IMR-90 (cell line): ENCODE measurements at regions not wholly inside any gene's neighbourhood (a gene's known extent, or its start where the extent isn't known, plus 50 kb on each side); places are given as distances from the start of the nearest gene placed in this dataset.

ENCODE experiments used
- ATAC-seq: fragments of 200-7000 bp; cut with Tn5 transposase; 2 replicates; pipeline ENCODE4 v1.9.1; 2020; ENCODE audit warnings: low read depth, mild to moderate bottlenecking, moderate library complexity
- BruUV-seq: library from RNA; stranded (reverse); fragments of 400-500 nt; replicated peaks from 2 replicates; lab custom pipeline; 2021; lab: Mats Ljungman, UMichigan
- CTCF ChIA-PET: fragments of 300-600 bp; formaldehyde crosslinking; extraction: SDS; loops from one replicate; lab custom pipeline; 2021; ENCODE audit warnings: antibody characterized with exemption; lab: Yijun Ruan, JAX
- POLR2A ChIA-PET: fragments of 300-600 bp; sonication (Branson Sonifier 250); formaldehyde crosslinking; loops from one replicate; lab custom pipeline; 2022; ENCODE audit warnings: antibody characterized with exemption; ENCODE audit not compliant: unreplicated experiment; lab: Charles Lee
- DNase-seq: peaks from one replicate; pipeline ENCODE4 v3.0.0; 2013
- H2AFZ ChIP-seq: replicated peaks from 2 replicates; pipeline ENCODE3; 2013; ENCODE audit warnings: low read length, mild to moderate bottlenecking; ENCODE audit not compliant: poor library complexity
- H2AK5ac ChIP-seq: 2 replicates; pipeline ENCODE4 v1.6.1; 2013; ENCODE audit warnings: low read depth, low read length, inconsistent platforms
- H2AK9ac ChIP-seq: replicated peaks from 2 replicates; pipeline ENCODE3; 2013; ENCODE audit warnings: mild to moderate bottlenecking, low read depth, low read length, moderate library complexity; ENCODE audit not compliant: poor library complexity
- H2BK120ac ChIP-seq: 2 replicates; pipeline ENCODE4 v1.6.1; 2013; ENCODE audit warnings: low read depth, low read length, inconsistent platforms
- H2BK15ac ChIP-seq: 3 replicates; pipeline ENCODE4 v1.6.1; 2013; ENCODE audit warnings: low read depth, low read length, inconsistent platforms
- H2BK20ac ChIP-seq: 2 replicates; pipeline ENCODE4 v1.6.1; 2013; ENCODE audit warnings: low read depth, mild to moderate bottlenecking, inconsistent platforms, low read length, moderate library complexity
- H2BK5ac ChIP-seq: 2 replicates; pipeline ENCODE4 v1.6.1; 2013; ENCODE audit warnings: mild to moderate bottlenecking, low read depth, low read length, inconsistent platforms; ENCODE audit not compliant: poor library complexity, severe bottlenecking
- H3K14ac ChIP-seq: replicated peaks from 2 replicates; pipeline ENCODE4 v1.6.1; 2013; ENCODE audit warnings: low read depth, low read length, inconsistent platforms
- H3K18ac ChIP-seq: 2 replicates; pipeline ENCODE4 v1.6.1; 2013; ENCODE audit warnings: low read depth, low read length, control low read depth
- H3K23ac ChIP-seq: 2 replicates; pipeline ENCODE4 v1.6.1; 2013; ENCODE audit warnings: low read depth, low read length, inconsistent platforms
- H3K27ac ChIP-seq: 2 replicates; pipeline ENCODE4 v1.5.1; 2013; ENCODE audit warnings: mild to moderate bottlenecking, control low read depth, low read length; ENCODE audit not compliant: insufficient read depth
- H3K27me3 ChIP-seq: 2 replicates; pipeline ENCODE4 v1.6.1; 2013; ENCODE audit warnings: low read length; ENCODE audit not compliant: control insufficient read depth, insufficient read depth
- H3K36me3 ChIP-seq: 2 replicates; pipeline ENCODE4 v1.6.1; 2013; ENCODE audit warnings: low read length, mixed read lengths; ENCODE audit not compliant: control insufficient read depth, insufficient read depth
- H3K4ac ChIP-seq: 2 replicates; pipeline ENCODE4 v1.6.1; 2013; ENCODE audit warnings: low read depth, low read length, inconsistent platforms
- H3K4me1 ChIP-seq: 2 replicates; pipeline ENCODE4 v1.6.1; 2013; ENCODE audit warnings: low read length, mixed read lengths; ENCODE audit not compliant: control insufficient read depth, insufficient read depth
- H3K4me2 ChIP-seq: 2 replicates; pipeline ENCODE4 v1.6.1; 2013; ENCODE audit warnings: low read depth, mild to moderate bottlenecking, control low read depth, low read length, moderate library complexity
- H3K4me3 ChIP-seq: 2 replicates; pipeline ENCODE4 v1.5.1; 2013; ENCODE audit warnings: low read depth, mild to moderate bottlenecking, control low read depth, low read length, moderate library complexity; ENCODE audit not compliant: insufficient read depth
- H3K56ac ChIP-seq: 2 replicates; pipeline ENCODE4 v1.6.1; 2013; ENCODE audit warnings: low read length, inconsistent platforms; ENCODE audit not compliant: insufficient read depth; ENCODE audit errors: extremely low read depth
- H3K79me1 ChIP-seq, 2 experiments: 2 replicates each; pipeline ENCODE4 v1.6.1; 2013; ENCODE audit warnings: low read length in 2 of 2, inconsistent platforms in 1 of 2, low read depth in 1 of 2
- H3K9ac ChIP-seq: 2 replicates; pipeline ENCODE4 v1.6.1; 2013; ENCODE audit warnings: low read depth, low read length, control low read depth
- H3K9me1 ChIP-seq: 2 replicates; pipeline ENCODE4 v1.6.1; 2013; ENCODE audit warnings: low read length, inconsistent platforms; ENCODE audit not compliant: insufficient read depth
- H3K9me3 ChIP-seq: 2 replicates; pipeline ENCODE4 v1.6.1; 2013; ENCODE audit warnings: low read length; ENCODE audit not compliant: control insufficient read depth, insufficient read depth
- H4K20me1 ChIP-seq: 2 replicates; pipeline ENCODE4 v1.6.1; 2013; ENCODE audit warnings: low read length, inconsistent platforms; ENCODE audit not compliant: insufficient read depth
- H4K5ac ChIP-seq: 2 replicates; pipeline ENCODE4 v1.6.1; 2013; ENCODE audit warnings: mild to moderate bottlenecking, low read depth, low read length, control low read depth
- H4K8ac ChIP-seq, 2 experiments: 2 replicates each; pipeline ENCODE4 v1.6.1; 2013; ENCODE audit warnings: low read depth in 2 of 2, low read length in 2 of 2, control low read depth in 1 of 2, inconsistent platforms in 1 of 2
- H4K91ac ChIP-seq: 2 replicates; pipeline ENCODE4 v1.6.1; 2013; ENCODE audit warnings: low read depth, low read length, inconsistent platforms; ENCODE audit not compliant: insufficient read depth
- BHLHE40 ChIP-seq: fragments of 150-350 bp; IDR thresholded peaks from 2 replicates; pipeline ENCODE4 v1.6.1; 2016; ENCODE audit warnings: mild to moderate bottlenecking, low read depth, low read length
- CEBPB ChIP-seq: IDR thresholded peaks from 2 replicates; pipeline ENCODE4 v1.6.1; 2012; ENCODE audit warnings: low read depth, low read length, improper control_type of control experiment
- CHD1 ChIP-seq: IDR thresholded peaks from 2 replicates; pipeline ENCODE4 v1.6.1; 2012; ENCODE audit warnings: low read depth, low read length, improper control_type of control experiment
- CTCF ChIP-seq: conservative IDR thresholded peaks from 2 replicates; pipeline ENCODE4 v1.5.1; 2012; ENCODE audit warnings: mild to moderate bottlenecking, low read depth, low read length, improper control_type of control experiment
- ELK1 ChIP-seq: fragments of 150-350 bp; IDR thresholded peaks from 2 replicates; pipeline ENCODE4 v1.6.1; 2016; ENCODE audit warnings: low read depth, mild to moderate bottlenecking, low read length, moderate library complexity, borderline replicate concordance
- MAFK ChIP-seq: IDR thresholded peaks from 2 replicates; pipeline ENCODE4 v1.6.1; 2012; ENCODE audit warnings: low read depth, low read length, improper control_type of control experiment
- MAZ ChIP-seq: IDR thresholded peaks from 2 replicates; pipeline ENCODE4 v1.6.1; 2012; ENCODE audit warnings: low read depth, mild to moderate bottlenecking, low read length, improper control_type of control experiment, moderate library complexity, borderline replicate concordance
- NFE2L2 ChIP-seq: fragments of 150-350 bp; IDR thresholded peaks from 2 replicates; pipeline ENCODE4 v1.6.1; 2016; ENCODE audit warnings: low read depth, mild to moderate bottlenecking, low read length
- RAD21 ChIP-seq: IDR thresholded peaks from 2 replicates; pipeline ENCODE4 v1.6.1; 2012; ENCODE audit warnings: low read length, improper control_type of control experiment
- SMC3 ChIP-seq: fragments of 150-350 bp; IDR thresholded peaks from 2 replicates; pipeline ENCODE4 v1.6.1; 2016; ENCODE audit warnings: low read depth, mild to moderate bottlenecking, antibody characterized with exemption, low read length, moderate library complexity
- WGBS, 2 experiments: methylation state at CpG; one replicate each; pipeline versions ENCODE4 v1.1.5 to v1.1.7; 2013; ENCODE audit warnings: missing lambda C conversion rate in 2 of 2; ENCODE audit not compliant: insufficient read length in 1 of 2; ENCODE audit errors: extremely low coverage in 2 of 2; 5-methylcytosine and 5-hydroxymethylcytosine counted together
- dilution Hi-C: fragments of 300-500 bp; cut with HindIII; formaldehyde crosslinking; loops from one replicate; pipeline ENCODE4 v1.14.3; 2018; ENCODE audit warnings: low sequenced_read_pairs; ENCODE audit not compliant: unreplicated experiment
- in situ Hi-C: fragments of 300-500 bp; cut with MboI; formaldehyde crosslinking; loops from 3 replicates; pipeline ENCODE4 v1.14.3; 2019; ENCODE audit warnings: low sequenced_read_pairs, inconsistent platforms, mixed read lengths
- intact Hi-C: fragments of 100-400 bp; cut with micrococcal nuclease; formaldehyde crosslinking; loops from 2 replicates; pipeline ENCODE4 v1.10.0; 2022

- no peak overlapping the region for H3K4ac ChIP-seq
- H2BK20ac ChIP-seq: no peak overlapping the region
- no peak overlapping the region for H3K56ac ChIP-seq
- DNase-seq: no peak
- no peak overlapping the region for H3K14ac ChIP-seq
- H3K27ac ChIP-seq: no peak overlapping the region
- no peaks in the 10 kb centered on the region for H3K79me1 ChIP-seq
- no peaks in the 10 kb centered on the region for H4K20me1 ChIP-seq
- intact Hi-C loops (no loop called here), in situ Hi-C loops (no loop called here), dilution Hi-C loops (no loop called here)
- H3K4me3 ChIP-seq: no peak overlapping the region
- no peaks in the 10 kb centered on the region for H3K9me3 ChIP-seq
- no peak overlapping the region for H3K4me2 ChIP-seq
- no peaks in the 10 kb centered on the region for H3K36me3 ChIP-seq
- H3K4me1 ChIP-seq: no peaks in the 10 kb centered on the region
- no peak overlapping the region for H2AK9ac ChIP-seq
- no peaks in the 10 kb centered on the region for H3K27me3 ChIP-seq
- no peak overlapping the region for H4K8ac ChIP-seq
- no peak overlapping the region for H4K5ac ChIP-seq
- ChIA-PET CTCF (no interaction called here), POLR2A (no interaction called here)
- ATAC-seq: no peak
- no peak overlapping the region for H2BK5ac ChIP-seq
- H3K18ac ChIP-seq: no peak overlapping the region
- no peak overlapping the region for H2BK15ac ChIP-seq
- no peak overlapping the region for H2AK5ac ChIP-seq
- no peak overlapping the region for H2BK120ac ChIP-seq
- BruUV-seq: no TSS peak
- no peaks in the 10 kb centered on the region for H3K9me1 ChIP-seq
- WGBS, 2 experiments: no CpG with 5 or more reads among the region's 2 CpGs
- no peak overlapping the region for H4K91ac ChIP-seq
- no peak overlapping the region for H2AFZ ChIP-seq
- no peak overlapping the region for H3K23ac ChIP-seq
- no peak overlapping the region for H3K9ac ChIP-seq
- no peak for TF ChIP-seq MAZ
- TF ChIP-seq ELK1: no peak
- no peak for TF ChIP-seq CHD1
- TF ChIP-seq BHLHE40: no peak
- TF ChIP-seq CTCF: no peak
- TF ChIP-seq MAFK: no peak
- no peak for TF ChIP-seq RAD21
- TF ChIP-seq SMC3: no peak
- TF ChIP-seq NFE2L2: no peak
- TF ChIP-seq CEBPB: no peak
These were observed 134.8 kb upstream of the FSHR start for GRCh38 chr2:49288902-49289700.
